ENCODE measurements at regions not wholly inside any gene's neighbourhood (a gene's known extent, or its start where the extent isn't known, plus 50 kb on each side); places are given as distances from the start of the nearest gene placed in this dataset.
A peak's percentile ranks its signal among the peaks of the same experiment; 100 is the strongest.

GRCh38 chr6:16911088-16911487, 149.8 kb upstream of the ATXN1 start:
- Histone ChIP-seq H3F3A (replicated peaks; ENCODE audit: low read depth) (no peaks in the 10 kb centered on the region), H4K20me1 (replicated peaks; ENCODE audit: insufficient read depth) (no peaks in the 10 kb centered on the region), H3K79me2 (replicated peaks; ENCODE audit: insufficient read depth) (no peaks in the 10 kb centered on the region), H3K4me3 (no peak overlapping the region), H3K36me3 (ENCODE audit: insufficient read depth) (no peaks in the 10 kb centered on the region; the same call in none of the 2 replicates), H3K27me3 (ENCODE audit: insufficient read depth) (no peaks in the 10 kb centered on the region), H3K9me2 (ENCODE audit: insufficient read depth) (no peaks in the 10 kb centered on the region), H2AFZ (0 out of 2 replicates have a peak overlapping the region, but pooled peaks have one; percentile 47), H3K4me2 (no peak overlapping the region), H3K4me1 (ENCODE audit: insufficient read depth) (no peaks in the 10 kb centered on the region), H3K27ac (ENCODE audit: low read depth) (no peak overlapping the region)
- Mint-ChIP-seq H3K9me3 (peaks cover 3% of the 10 kb centered on the region; the same call in 2 of the 3 replicates), H3K4me1 (no peaks in the 10 kb centered on the region; the same call in 2 of the 3 replicates), H3K4me3 (no peak overlapping the region), H3K27ac (no peak overlapping the region; the same call in 1 of the 2 replicates), H3K27me3 (ENCODE audit: insufficient read depth, low read depth, poor library complexity) (peaks cover 5% of the 10 kb centered on the region), H3K36me3 (ENCODE audit: low read depth) (no peaks in the 10 kb centered on the region; the same call in 2 of the 3 replicates)
- no peak for ATAC-seq
- DNase-seq (ENCODE audit: low spot score): no peak
- TF ChIP-seq EZH2phosphoT487 (IDR thresholded peaks at IDR 0.05; ENCODE audit: unreplicated experiment) (no peak), CREB1 (CRISPR knock-in tag; IDR thresholded peaks at IDR 0.05; ENCODE audit: low read depth) (no peak)

GRCh38 chr6:16909658-16910360, 148.5 kb upstream of the ATXN1 start:
- Mint-ChIP-seq H3K27me3 (ENCODE audit: insufficient read depth, low read depth, poor library complexity) (peaks cover 5% of the 10 kb centered on the region), H3K36me3 (ENCODE audit: low read depth) (no peaks in the 10 kb centered on the region; the same call in 2 of the 3 replicates), H3K4me1 (no peaks in the 10 kb centered on the region; the same call in 2 of the 3 replicates), H3K9me3 (no peaks in the 10 kb centered on the region; the same call in 1 of the 3 replicates), H3K4me3 (no peak overlapping the region), H3K27ac (no peak overlapping the region)
- Histone ChIP-seq H3F3A (replicated peaks; ENCODE audit: low read depth) (no peaks in the 10 kb centered on the region), H3K4me1 (ENCODE audit: insufficient read depth) (no peaks in the 10 kb centered on the region), H4K20me1 (replicated peaks; ENCODE audit: insufficient read depth) (no peaks in the 10 kb centered on the region), H3K9me2 (ENCODE audit: insufficient read depth) (no peaks in the 10 kb centered on the region), H3K27me3 (ENCODE audit: insufficient read depth) (no peaks in the 10 kb centered on the region), H3K4me3 (no peak overlapping the region), H3K79me2 (replicated peaks; ENCODE audit: insufficient read depth) (no peaks in the 10 kb centered on the region), H3K27ac (ENCODE audit: low read depth) (no peak overlapping the region), H3K36me3 (ENCODE audit: insufficient read depth) (no peaks in the 10 kb centered on the region; the same call in none of the 2 replicates), H3K4me2 (no peak overlapping the region), H2AFZ (no peak overlapping the region)
- no peak for TF ChIP-seq EZH2 (IDR thresholded peaks at IDR 0.05; ENCODE audit: low read depth, unreplicated experiment)
- TF ChIP-seq ZNF331 (CRISPR knock-in tag; IDR thresholded peaks at IDR 0.05; ENCODE audit: low read depth): no peak
- TF ChIP-seq ETS1 (IDR thresholded peaks at IDR 0.05): no peak
- TF ChIP-seq CTCF (conservative IDR thresholded peaks at IDR 0.05; ENCODE audit: low read depth in 2 of 2): no peak
- no peak for TF ChIP-seq POLR2AphosphoS5 (IDR thresholded peaks at IDR 0.05; ENCODE audit: low read depth)
- no peak for ATAC-seq
- no peak for DNase-seq (ENCODE audit: low spot score)

Measured in GM23338 (cell line).